Heart right ventricle (tissue), 16 donors: ENCODE measurements at regions not wholly inside any gene's neighbourhood (a gene's known extent, or its start where the extent isn't known, plus 50 kb on each side); places are given as distances from the start of the nearest gene placed in this dataset.
A peak's percentile ranks its signal among the peaks of the same experiment; 100 is the strongest.

Experiments used
- ATAC-seq, 8 donors: fragments of 200-7000 bp; cut with Tn5 transposase; one replicate each; pipeline ENCODE4 v1.9.1; 2020; ENCODE audit warnings: mild to moderate bottlenecking in 8 of 8, moderate library complexity in 8 of 8, moderate number of reproducible peaks in 1 of 8
- DNase-seq, 2 donors: peaks; one replicate each; pipeline ENCODE4 v3.0.0-alpha.2; 2020
- H3K27ac ChIP-seq, 10 donors: fragments of 200-600 bp; sonication (generic) in 2 of 10; one replicate each; pipeline versions ENCODE4 v1.5.0 to v1.8.0; 2020 to 2022; ENCODE audit warnings: mild to moderate bottlenecking in 3 of 10
- H3K27me3 ChIP-seq, 7 donors: fragments of 200-600 bp; one replicate each; pipeline ENCODE4 v1.8.0; 2021 to 2022; ENCODE audit warnings: mild to moderate bottlenecking in 2 of 7
- H3K36me3 ChIP-seq, 9 donors: fragments of 200-600 bp; sonication (generic) in 1 of 9; one replicate each; pipeline versions ENCODE4 v1.5.0 to v1.8.0; 2020 to 2022; ENCODE audit warnings: mild to moderate bottlenecking in 2 of 9
- H3K4me1 ChIP-seq, 9 donors: fragments of 200-600 bp; sonication (generic) in 1 of 9; one replicate each; pipeline versions ENCODE4 v1.5.0 to v1.8.0; 2020 to 2022; ENCODE audit warnings: mild to moderate bottlenecking in 4 of 9
- H3K4me3 ChIP-seq, 10 donors: fragments of 200-600 bp; sonication (generic) in 2 of 10; one replicate each; pipeline versions ENCODE4 v1.5.0 to v1.8.0; 2020 to 2022; ENCODE audit warnings: mild to moderate bottlenecking in 7 of 10, moderate library complexity in 2 of 10
- H3K9me3 ChIP-seq, 11 donors: fragments of 200-600 bp in 10 of 11; sonication (generic) in 2 of 11; one replicate each; pipeline versions ENCODE4 v1.5.0 to v1.8.0; 2013 to 2022; ENCODE audit warnings: mild to moderate bottlenecking in 2 of 11, control low read depth in 1 of 11, moderate library complexity in 1 of 11
- WGBS, 2 donors: extraction: QIAGEN DNeasy Blood & Tissue Kit; methylation state at CpG; one replicate each; pipeline ENCODE4 v1.1.7; 2013; ENCODE audit warnings: inconsistent platforms in 1 of 2; 5-methylcytosine and 5-hydroxymethylcytosine counted together
- intact Hi-C, 10 donors: fragments of 100-400 bp; cut with DNase I; formaldehyde crosslinking; loops; one replicate each; pipeline versions ENCODE4 v1.11.1 to v1.14.2; 2022
- TF ChIP-seq, protein P1 (sequence below), 9 donors: fragments of 200-600 bp; sonication (generic) in 2 of 9; IDR thresholded peaks; one replicate each; pipeline versions ENCODE4 v1.5.0 to v1.8.0; 2021 to 2022; ENCODE audit warnings: antibody characterized with exemption in 9 of 9, mild to moderate bottlenecking in 5 of 9, moderate library complexity in 1 of 9
- donor health status: Arrhythmogenic right ventricular cardiomyopathy.
- donor health status: ischemic (EF 13 %, LVEDD 7.1; RV severe dilation, severe dysfunction).
- donor health status: healthy with polysubstance abuse.
- donor health status: DM: no; HTN: yes; CAD: no.
- donor health status: DM: no; HTN: no; CAD: no.
- donor health status: ischemic (EF 25% LVEDD 6.9; RV normal size, moderate dysfunction).
- donor health status: ischemic (EF 25% LVEDD 5.7; RV mildly dilated, moderate dysfunction).
- donor health status: healthy.
- donor health status: DM: yes; HTN: yes; CAD: no.
- donor health status: Ischemic cardiomyopathy.
- donor health status: ischemic (EF 35%, LVEDD 5.7; RV mildly dilated, moderate dysfunction).
- donor health status: nonischemic (EF 11% LVEDD 7.7; RV severe dilation, severe dysfunction).
- donor health status: DM: yes; HTN: yes; CAD: no.
- donor health status: PGD.
- donor health status: ischemic (EF 29% LVEDD 5.4; RV normal size, mild dysfunction).
- donor health status: nonischemic (EF 23%, LVEDD 6.1; RV moderate dilation, normal function).

DNA sequence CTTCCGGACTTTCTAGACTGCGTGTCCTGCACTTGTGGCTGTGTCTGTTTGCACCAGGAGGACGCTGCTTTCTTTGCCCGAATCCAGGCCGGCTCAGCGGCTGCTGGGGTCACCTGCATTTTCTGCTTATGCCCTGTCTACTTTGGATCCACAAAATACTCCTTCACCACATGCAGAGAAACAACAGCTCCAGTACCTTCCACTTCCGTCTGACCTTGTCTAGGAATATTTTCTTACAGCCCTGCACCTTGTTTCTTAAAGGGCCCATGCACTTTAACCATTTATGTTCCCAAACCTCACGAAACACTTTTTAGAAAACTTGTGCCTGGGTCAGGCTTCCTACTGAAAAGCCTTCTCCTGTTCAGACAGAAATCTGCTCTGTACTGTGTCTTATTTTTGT, 129.4 kb upstream of the NCK2 start:
- Histone ChIP-seq H3K4me1 (peaks cover 0 to under 1% (median 0%) of the 10 kb centered on the region in 9 donors), H3K4me3 (peak overlapping the region in 1 of 10 donors; percentile 27), H3K9me3 (no peaks in the 10 kb centered on the region), H3K27me3 (no peaks in the 10 kb centered on the region), H3K27ac (no peak overlapping the region), H3K36me3 (no peaks in the 10 kb centered on the region)
- 88 to 92% methylated on average over 8 of the region's 8 CpGs for WGBS, 2 donors
- TF ChIP-seq, protein P1, sequence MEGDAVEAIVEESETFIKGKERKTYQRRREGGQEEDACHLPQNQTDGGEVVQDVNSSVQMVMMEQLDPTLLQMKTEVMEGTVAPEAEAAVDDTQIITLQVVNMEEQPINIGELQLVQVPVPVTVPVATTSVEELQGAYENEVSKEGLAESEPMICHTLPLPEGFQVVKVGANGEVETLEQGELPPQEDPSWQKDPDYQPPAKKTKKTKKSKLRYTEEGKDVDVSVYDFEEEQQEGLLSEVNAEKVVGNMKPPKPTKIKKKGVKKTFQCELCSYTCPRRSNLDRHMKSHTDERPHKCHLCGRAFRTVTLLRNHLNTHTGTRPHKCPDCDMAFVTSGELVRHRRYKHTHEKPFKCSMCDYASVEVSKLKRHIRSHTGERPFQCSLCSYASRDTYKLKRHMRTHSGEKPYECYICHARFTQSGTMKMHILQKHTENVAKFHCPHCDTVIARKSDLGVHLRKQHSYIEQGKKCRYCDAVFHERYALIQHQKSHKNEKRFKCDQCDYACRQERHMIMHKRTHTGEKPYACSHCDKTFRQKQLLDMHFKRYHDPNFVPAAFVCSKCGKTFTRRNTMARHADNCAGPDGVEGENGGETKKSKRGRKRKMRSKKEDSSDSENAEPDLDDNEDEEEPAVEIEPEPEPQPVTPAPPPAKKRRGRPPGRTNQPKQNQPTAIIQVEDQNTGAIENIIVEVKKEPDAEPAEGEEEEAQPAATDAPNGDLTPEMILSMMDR (IDR thresholded peaks at IDR 0.05) = no peak
- DNase-seq (no peak), ATAC-seq (no peak)
- intact Hi-C loops = loop anchor here in 1 of 10 donors (10.0 kb wide), 1 partner anchor 129 kb away; the partner anchor contains the start of gene NCK2

DNA sequence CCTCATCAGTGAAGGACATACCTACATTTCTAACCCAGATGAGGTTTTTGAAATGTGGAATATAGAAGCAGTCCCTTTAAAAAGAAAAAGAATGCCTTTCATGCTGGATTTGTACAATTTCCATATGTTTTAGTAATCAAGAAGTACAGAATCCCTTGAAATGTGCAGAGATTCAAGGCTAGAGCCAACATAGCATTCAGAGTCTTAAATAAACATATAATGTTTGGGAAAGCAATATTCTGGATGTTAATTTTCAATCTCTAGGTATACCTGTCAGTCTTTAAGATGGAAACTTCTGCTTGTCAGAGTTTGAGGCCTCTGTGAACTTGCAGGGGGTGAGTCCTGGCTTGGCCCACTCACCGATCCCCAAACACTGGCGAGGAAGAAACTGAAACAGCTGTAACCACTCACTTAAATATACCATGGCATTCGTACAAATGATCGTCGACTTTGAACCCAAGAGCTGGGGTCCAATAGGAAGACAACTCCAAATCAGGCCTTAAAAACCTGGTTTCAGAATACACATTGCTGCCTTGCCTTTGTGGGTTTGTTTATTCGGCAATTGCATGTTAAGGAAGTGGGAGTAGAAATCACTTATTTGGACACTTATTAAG, 132.8 kb upstream of the NCK2 start:
- Histone ChIP-seq H3K9me3 (no peaks in the 10 kb centered on the region), H3K27ac (no peak overlapping the region), H3K36me3 (no peaks in the 10 kb centered on the region), H3K4me3 (no peak overlapping the region), H3K4me1 (peaks cover 0 to 7% (median 0%) of the 10 kb centered on the region in 9 donors), H3K27me3 (no peaks in the 10 kb centered on the region)
- TF ChIP-seq, protein P1 (IDR thresholded peaks at IDR 0.05) = no peak
- 74 to 78% methylated on average over 6 of the region's 6 CpGs for WGBS, 2 donors
- ATAC-seq = no peak
- intact Hi-C loops = loop anchor here in 1 of 10 donors (10.0 kb wide), 1 partner anchor 133 kb away; the partner anchor contains the start of gene NCK2
- no peak for DNase-seq

DNA sequence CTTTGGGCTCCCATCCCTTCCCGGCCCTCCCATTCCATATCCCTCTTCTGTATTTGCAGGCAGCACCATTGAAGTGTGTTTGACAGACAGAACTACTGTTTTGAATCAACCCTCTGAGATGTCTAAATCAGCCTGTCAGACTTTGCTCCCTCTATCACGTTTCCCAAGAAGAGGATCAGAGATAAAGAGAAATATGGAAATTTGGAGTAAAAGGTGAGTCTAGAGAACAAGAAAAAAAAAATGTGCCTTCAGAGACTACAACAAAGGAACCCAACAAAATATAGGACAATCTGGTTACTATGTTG, 133.4 kb upstream of the NCK2 start:
- WGBS, 2 donors = 92 to 99% methylated on average over 2 of the region's 2 CpGs

DNA sequence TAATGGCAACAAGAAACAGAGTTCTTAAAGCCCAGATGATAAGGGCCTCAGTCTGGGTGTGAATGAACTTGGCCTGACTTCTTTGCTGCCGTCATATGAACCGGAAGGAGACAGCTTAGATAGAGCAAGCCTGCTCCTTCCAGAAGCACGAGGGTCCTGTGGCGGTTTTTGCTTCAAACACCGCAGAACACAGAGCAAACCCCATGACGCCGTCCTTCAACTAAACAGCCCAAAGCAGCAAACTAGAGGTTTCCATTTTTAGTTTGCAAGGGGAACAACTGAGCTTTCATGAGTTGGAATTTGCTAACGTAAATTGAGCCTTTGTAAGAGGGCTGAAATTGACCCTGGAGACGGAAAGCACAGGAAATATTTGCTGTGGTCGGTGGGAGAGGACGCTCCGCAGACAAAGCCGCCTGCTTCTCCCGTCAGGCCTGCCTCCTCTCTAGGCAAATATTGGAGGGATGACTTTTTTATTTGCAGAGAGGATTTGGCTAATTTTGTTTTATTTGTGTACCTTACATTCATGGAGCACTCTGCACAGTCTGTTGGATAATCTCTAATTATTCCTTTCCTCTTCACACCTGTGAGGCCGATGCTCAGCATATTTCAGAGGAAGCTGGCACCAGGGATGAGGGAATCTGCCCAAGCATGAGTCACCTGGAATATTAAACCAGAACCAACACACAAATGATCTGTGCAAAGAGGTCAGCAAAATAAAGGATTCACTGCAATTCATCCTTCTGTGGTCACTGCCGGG, 134.0 kb upstream of the NCK2 start:
- 78 to 85% methylated on average over 16 of the region's 16 CpGs for WGBS, 2 donors
- peaks cover 0 to 9% (median 3%) of the 10 kb centered on the region in 9 donors for H3K4me1 ChIP-seq
- no peaks in the 10 kb centered on the region for H3K36me3 ChIP-seq
- H3K27ac ChIP-seq = no peak overlapping the region
- no peak overlapping the region for H3K4me3 ChIP-seq
- DNase-seq (no peak), ATAC-seq (no peak)
- H3K27me3 ChIP-seq = no peaks in the 10 kb centered on the region
- intact Hi-C loops = loop anchor here in 1 of 10 donors (10.0 kb wide), 1 partner anchor 134 kb away; the partner anchor contains the start of gene NCK2
- no peaks in the 10 kb centered on the region for H3K9me3 ChIP-seq
- TF ChIP-seq, protein P1 (IDR thresholded peaks at IDR 0.05) = no peak

More for the DNA sequence above, 133.4 kb upstream of the NCK2 start:
- H3K4me1 ChIP-seq = peaks cover 0 to 7% (median 0%) of the 10 kb centered on the region in 9 donors
- H3K27me3 ChIP-seq = no peaks in the 10 kb centered on the region
- no peak overlapping the region for H3K27ac ChIP-seq
- DNase-seq = no peak
- intact Hi-C loops = loop anchor here in 1 of 10 donors (10.0 kb wide), 1 partner anchor 134 kb away; the partner anchor contains the start of gene NCK2
- TF ChIP-seq, protein P1 (IDR thresholded peaks at IDR 0.05) = no peak
- no peaks in the 10 kb centered on the region for H3K36me3 ChIP-seq
- no peak overlapping the region for H3K4me3 ChIP-seq
- ATAC-seq = no peak
- H3K9me3 ChIP-seq = no peaks in the 10 kb centered on the region
